ENCODE measurements at regions not wholly inside any gene's neighbourhood (a gene's known extent, or its start where the extent isn't known, plus 50 kb on each side); places are given as distances from the start of the nearest gene placed in this dataset.

- Histone ChIP-seq H3K4me2 (ENCODE audit: low read depth, low read length) (no peak overlapping the region), H3K27me3 (replicated peaks; ENCODE audit: insufficient read depth, low read length) (no peaks in the 10 kb centered on the region), H3K9me3 (replicated peaks; ENCODE audit: insufficient read depth, low read length) (no peaks in the 10 kb centered on the region), H3K79me2 (ENCODE audit: low read length) (no peaks in the 10 kb centered on the region), H3K27ac (ENCODE audit: low read length) (no peak overlapping the region), H3K9ac (ENCODE audit: low read length) (no peak overlapping the region), H4K20me1 (ENCODE audit: insufficient read depth, low read length) (no peaks in the 10 kb centered on the region), H3K9me2 (replicated peaks; ENCODE audit: insufficient read depth, low read length) (no peaks in the 10 kb centered on the region), H3K4me1 (ENCODE audit: low read length) (no peaks in the 10 kb centered on the region), H3K4me3 (ENCODE audit: low read length) (no peak overlapping the region), H3K36me3 (replicated peaks; ENCODE audit: insufficient read depth, low read length) (no peaks in the 10 kb centered on the region), H3F3A (ENCODE audit: insufficient read depth, low read length) (no peaks in the 10 kb centered on the region), H2AFZ (ENCODE audit: low read length) (no peak overlapping the region)
- DNase-seq = no peak
- no peak for TF ChIP-seq EZH2phosphoT487 (IDR thresholded peaks at IDR 0.05; ENCODE audit: low read length)
- no peak for TF ChIP-seq EZH2 (optimal IDR thresholded peaks at IDR 0.05; ENCODE audit: low read depth, low read length)
- no peak for TF ChIP-seq CTCF (IDR thresholded peaks at IDR 0.05; ENCODE audit: low read length)
Measured at GRCh38 chr3:180789774-180790173, 110.5 kb upstream of the CCDC39 start.

GRCh38 chr3:180798197-180798596, 114.3 kb upstream of the FXR1 start:
- Histone ChIP-seq H3K79me2 (ENCODE audit: low read length) (no peaks in the 10 kb centered on the region), H3K4me3 (ENCODE audit: low read length) (no peak overlapping the region), H3K27ac (ENCODE audit: low read length) (no peak overlapping the region), H3K9me3 (replicated peaks; ENCODE audit: insufficient read depth, low read length) (no peaks in the 10 kb centered on the region), H3K27me3 (replicated peaks; ENCODE audit: insufficient read depth, low read length) (no peaks in the 10 kb centered on the region), H3K36me3 (replicated peaks; ENCODE audit: insufficient read depth, low read length) (no peaks in the 10 kb centered on the region), H3K4me2 (ENCODE audit: low read depth, low read length) (no peak overlapping the region), H3F3A (ENCODE audit: insufficient read depth, low read length) (no peaks in the 10 kb centered on the region), H2AFZ (ENCODE audit: low read length) (no peak overlapping the region), H3K9me2 (replicated peaks; ENCODE audit: insufficient read depth, low read length) (no peaks in the 10 kb centered on the region), H3K9ac (ENCODE audit: low read length) (no peak overlapping the region), H3K4me1 (ENCODE audit: low read length) (no peaks in the 10 kb centered on the region), H4K20me1 (ENCODE audit: insufficient read depth, low read length) (no peaks in the 10 kb centered on the region)
- DNase-seq = no peak
- no peak for TF ChIP-seq CTCF (IDR thresholded peaks at IDR 0.05; ENCODE audit: low read length)
- TF ChIP-seq EZH2 (optimal IDR thresholded peaks at IDR 0.05; ENCODE audit: low read depth, low read length) = no peak
- TF ChIP-seq EZH2phosphoT487 (IDR thresholded peaks at IDR 0.05; ENCODE audit: low read length) = no peak

GRCh38 chr3:180802837-180803236, 109.6 kb upstream of the FXR1 start:
- Histone ChIP-seq H3F3A (ENCODE audit: insufficient read depth, low read length) (no peaks in the 10 kb centered on the region), H3K27ac (ENCODE audit: low read length) (no peak overlapping the region), H3K27me3 (replicated peaks; ENCODE audit: insufficient read depth, low read length) (no peaks in the 10 kb centered on the region), H3K4me1 (ENCODE audit: low read length) (peaks cover under 1% of the 10 kb centered on the region; the same call in 1 of the 2 replicates), H3K9me2 (replicated peaks; ENCODE audit: insufficient read depth, low read length) (no peaks in the 10 kb centered on the region), H4K20me1 (ENCODE audit: insufficient read depth, low read length) (no peaks in the 10 kb centered on the region), H3K9ac (ENCODE audit: low read length) (no peak overlapping the region), H3K4me2 (ENCODE audit: low read depth, low read length) (no peak overlapping the region), H2AFZ (ENCODE audit: low read length) (no peak overlapping the region), H3K4me3 (ENCODE audit: low read length) (no peak overlapping the region), H3K9me3 (replicated peaks; ENCODE audit: insufficient read depth, low read length) (no peaks in the 10 kb centered on the region), H3K36me3 (replicated peaks; ENCODE audit: insufficient read depth, low read length) (no peaks in the 10 kb centered on the region), H3K79me2 (ENCODE audit: low read length) (no peaks in the 10 kb centered on the region)
- DNase-seq = peak; percentile 71
- no peak for TF ChIP-seq EZH2 (optimal IDR thresholded peaks at IDR 0.05; ENCODE audit: low read depth, low read length)
- TF ChIP-seq CTCF (IDR thresholded peaks at IDR 0.05; ENCODE audit: low read length) = peak; percentile 65
- TF ChIP-seq EZH2phosphoT487 (IDR thresholded peaks at IDR 0.05; ENCODE audit: low read length) = no peak
